Endothelial cell of umbilical vein (primary cell): ENCODE measurements at regions not wholly inside any gene's neighbourhood (a gene's known extent, or its start where the extent isn't known, plus 50 kb on each side); places are given as distances from the start of the nearest gene placed in this dataset.

Experiments used
- BruUV-seq: library from RNA; stranded (reverse); fragments of 400-500 nt; replicated peaks from 2 replicates; lab custom pipeline; 2021; lab: Mats Ljungman, UMichigan
- CTCF ChIA-PET: fragments of 300-600, 350-600 bp; sonication (Branson Sonifier 250); formaldehyde crosslinking; loops from one replicate; lab custom pipeline; 2021; ENCODE audit warnings: antibody characterized with exemption, inconsistent platforms; lab: Charles Lee
- POLR2A ChIA-PET: fragments of 300-600, 350-600 bp; sonication (Branson Sonifier 250); formaldehyde crosslinking; loops from one replicate; lab custom pipeline; 2021; ENCODE audit warnings: antibody characterized with exemption, inconsistent platforms; lab: Charles Lee
- DNase-seq: peaks from one replicate; pipeline ENCODE4 v3.0.0-alpha.2; 2011; ENCODE audit warnings: low read depth, low spot score
- FAIRE-seq: peaks from 2 replicates; lab custom pipeline; 2011; peaks lifted over from hg19 to GRCh38; lab: Jason Lieb, UNC
- H2AFZ ChIP-seq: 2 replicates; pipeline ENCODE4 v1.6.0; 2012; ENCODE audit warnings: low read depth, low read length, control low read depth, inconsistent platforms
- H3K27ac ChIP-seq: 2 replicates; pipeline ENCODE4 v1.5.1; 2011; ENCODE audit warnings: low read depth, mild to moderate bottlenecking, control low read depth, low read length, moderate library complexity; ENCODE audit not compliant: insufficient read depth
- H3K27me3 ChIP-seq, 2 experiments: 2 replicates each; pipeline versions ENCODE4 v1.6.0 to v1.6.1; 2011; ENCODE audit warnings: low read length in 2 of 2, mixed read lengths in 1 of 2; ENCODE audit not compliant: control insufficient read depth in 2 of 2, insufficient read depth in 2 of 2
- H3K36me3 ChIP-seq, 2 experiments: 2 replicates in 1 of 2; 3 replicates in 1 of 2; pipeline ENCODE4 v1.5.1; 2011; ENCODE audit warnings: low read length in 2 of 2, mild to moderate bottlenecking in 1 of 2, moderate library complexity in 1 of 2; ENCODE audit not compliant: control insufficient read depth in 2 of 2, insufficient read depth in 2 of 2; ENCODE audit errors: extremely low read depth in 1 of 2
- H3K4me1 ChIP-seq: 3 replicates; pipeline ENCODE4 v1.5.1; 2011; ENCODE audit warnings: mild to moderate bottlenecking, low read length; ENCODE audit not compliant: control insufficient read depth, insufficient read depth; ENCODE audit errors: extremely low read depth
- H3K4me2 ChIP-seq: 2 replicates; pipeline ENCODE4 v1.6.1; 2011; ENCODE audit warnings: low read length, control low read depth, mixed read lengths; ENCODE audit not compliant: insufficient read depth
- H3K4me3 ChIP-seq, 3 experiments: fragments of 200-600 bp in 1 of 3; sonication (generic), shearing (Covaris generic) in 1 of 3; replicated peaks in 1 of 3; 2 replicates each; pipeline ENCODE4 v1.5.1; 2011 to 2016; ENCODE audit warnings: control low read depth in 3 of 3, low read length in 3 of 3, mild to moderate bottlenecking in 2 of 3, inconsistent platforms in 1 of 3, low read depth in 1 of 3, moderate library complexity in 1 of 3; ENCODE audit not compliant: insufficient read depth in 1 of 3
- H3K79me2 ChIP-seq: 2 replicates; pipeline ENCODE4 v1.6.0; 2012; ENCODE audit warnings: low read length, inconsistent platforms; ENCODE audit not compliant: control insufficient read depth, insufficient read depth
- H3K9ac ChIP-seq: replicated peaks from 2 replicates; pipeline ENCODE3; 2011; ENCODE audit warnings: low read length, control low read depth; ENCODE audit not compliant: insufficient read depth; ENCODE audit errors: extremely low read depth
- H3K9me1 ChIP-seq: replicated peaks from 3 replicates; pipeline ENCODE4 v1.6.0; 2011; ENCODE audit warnings: mild to moderate bottlenecking, low read length; ENCODE audit not compliant: control insufficient read depth, insufficient read depth; ENCODE audit errors: extremely low read depth
- H3K9me3 ChIP-seq: replicated peaks from 2 replicates; pipeline ENCODE4 v1.5.1; 2012; ENCODE audit warnings: low read length, inconsistent platforms; ENCODE audit not compliant: control insufficient read depth, insufficient read depth
- H4K20me1 ChIP-seq: replicated peaks from 2 replicates; pipeline ENCODE3; 2011; ENCODE audit warnings: mild to moderate bottlenecking, low read length; ENCODE audit not compliant: control insufficient read depth, insufficient read depth; ENCODE audit errors: extremely low read depth
- CTCF ChIP-seq, 2 donors: IDR thresholded peaks; 1 replicate in 1 of 2; 2 replicates in 1 of 2; pipeline ENCODE4 v1.5.1; 2011; ENCODE audit warnings: low read length in 2 of 2, mild to moderate bottlenecking in 2 of 2, moderate library complexity in 2 of 2, control low read depth in 1 of 2, inconsistent platforms in 1 of 2, low read depth in 1 of 2; ENCODE audit not compliant: insufficient read depth in 1 of 2; ENCODE audit errors: extremely low read depth in 1 of 2
- EZH2 ChIP-seq: IDR thresholded peaks from 2 replicates; pipeline ENCODE4 v1.6.1; 2012; ENCODE audit warnings: borderline replicate concordance, low read depth, mild to moderate bottlenecking, moderate library complexity, low read length, inconsistent platforms; ENCODE audit not compliant: severe bottlenecking
- FOS ChIP-seq: IDR thresholded peaks from 2 replicates; pipeline ENCODE4 v1.6.1; 2011; ENCODE audit warnings: mild to moderate bottlenecking, low read length, moderate library complexity, borderline replicate concordance; ENCODE audit not compliant: insufficient read depth
- GATA2 ChIP-seq: IDR thresholded peaks from 2 replicates; pipeline ENCODE4 v1.7.0; 2011; ENCODE audit warnings: low read depth, mild to moderate bottlenecking, moderate library complexity, mixed read lengths, low read length; ENCODE audit not compliant: insufficient read length, insufficient read depth
- JUN ChIP-seq: IDR thresholded peaks from 2 replicates; pipeline ENCODE4 v1.6.1; 2011; ENCODE audit warnings: borderline replicate concordance, low read depth; ENCODE audit not compliant: insufficient read length, insufficient read depth
- MAX ChIP-seq: IDR thresholded peaks from 2 replicates; pipeline ENCODE4 v1.6.1; 2011; ENCODE audit not compliant: insufficient read depth, insufficient read length
- MYC ChIP-seq: IDR thresholded peaks from one replicate; pipeline ENCODE4 v1.6.1; 2011; ENCODE audit warnings: mild to moderate bottlenecking, low read depth, low read length
- POLR2A ChIP-seq: IDR thresholded peaks from 2 replicates; pipeline ENCODE4 v1.6.1; 2012; ENCODE audit warnings: low read depth, mild to moderate bottlenecking, control low read depth, low read length
- POLR2AphosphoS5 ChIP-seq: IDR thresholded peaks from 2 replicates; pipeline ENCODE4 v1.6.1; 2012; ENCODE audit warnings: low read depth, mild to moderate bottlenecking, control low read depth, low read length, moderate library complexity; ENCODE audit not compliant: insufficient read depth
- dilution Hi-C: fragments of 300-500 bp; cut with MboI; formaldehyde crosslinking; loops from one replicate; pipeline ENCODE4 v1.15.0; 2019; ENCODE audit warnings: low sequenced_read_pairs; ENCODE audit not compliant: extremely low pct_ligation_motif_present
- intact Hi-C: fragments of 100-400 bp; cut with micrococcal nuclease; formaldehyde crosslinking; loops from one replicate; pipeline ENCODE4 v1.10.0; 2022

- no peak overlapping the region for H2AFZ ChIP-seq
- no TSS peak for BruUV-seq
- H3K9me1 ChIP-seq, result no peaks in the 10 kb centered on the region
- H3K79me2 ChIP-seq, result no peaks in the 10 kb centered on the region
- H3K9me3 ChIP-seq, result no peaks in the 10 kb centered on the region
- FAIRE-seq, result no peak
- ChIA-PET POLR2A (no interaction called here), CTCF (interaction anchor here (1.6 kb wide), 1 partner anchor 11 kb away, joined by 3 read pairs; no protein-coding TSS in a partner anchor)
- no peak for DNase-seq
- no peak overlapping the region for H3K4me2 ChIP-seq
- dilution Hi-C loops, result no loop called here
- H3K4me1 ChIP-seq, result no peaks in the 10 kb centered on the region
- no peaks in the 10 kb centered on the region for H3K36me3 ChIP-seq
- peaks cover 2 to 7% of the 10 kb centered on the region in 2 experiments for H3K27me3 ChIP-seq
- intact Hi-C loops, result no loop called here
- H3K9ac ChIP-seq, result no peak overlapping the region
- H3K4me3 ChIP-seq, result no peak overlapping the region
- no peaks in the 10 kb centered on the region for H4K20me1 ChIP-seq
- TF ChIP-seq JUN, result no peak
- TF ChIP-seq MAX, result no peak
- H3K27ac ChIP-seq, result no peak overlapping the region
Observed at GRCh38 chr1:36714301-36714700, 231.6 kb upstream of the CSF3R start.

GRCh38 chr1:36711480-36711879 is 228.8 kb upstream of the CSF3R start:
- no peak overlapping the region for H2AFZ ChIP-seq
- FAIRE-seq (no peak), DNase-seq (no peak)
- dilution Hi-C loops (no loop called here), intact Hi-C loops (no loop called here)
- no peaks in the 10 kb centered on the region for H3K9me3 ChIP-seq
- H3K4me2 ChIP-seq, result no peak overlapping the region
- TF ChIP-seq POLR2AphosphoS5, result no peak
- no peak for TF ChIP-seq MYC
- no peak for TF ChIP-seq POLR2A
- TF ChIP-seq MAX, result no peak
- no peak for TF ChIP-seq CTCF (IDR thresholded peaks at IDR 0.05; ENCODE audit: extremely low read depth in 1 of 2, insufficient read depth in 1 of 2, low read depth in 1 of 2, low read length in 2 of 2)
- TF ChIP-seq EZH2, result no peak
- TF ChIP-seq JUN, result no peak
- no peak for TF ChIP-seq GATA2
- TF ChIP-seq FOS, result no peak
- ChIA-PET POLR2A (no interaction called here), CTCF (interaction anchor here (0.5 kb wide), 1 partner anchor 783 kb away, joined by 3 read pairs; no protein-coding TSS in a partner anchor)
- no TSS peak for BruUV-seq
- H3K4me1 ChIP-seq, result no peaks in the 10 kb centered on the region
- H3K4me3 ChIP-seq, result no peak overlapping the region
- no peaks in the 10 kb centered on the region for H3K36me3 ChIP-seq
- H3K27me3 ChIP-seq, result peaks cover 3 to 7% of the 10 kb centered on the region in 2 experiments
- H4K20me1 ChIP-seq, result no peaks in the 10 kb centered on the region
- H3K9me1 ChIP-seq, result no peaks in the 10 kb centered on the region
- no peak overlapping the region for H3K9ac ChIP-seq
- no peak overlapping the region for H3K27ac ChIP-seq
- H3K79me2 ChIP-seq, result no peaks in the 10 kb centered on the region
